IMR-90 (cell line): ENCODE measurements at regions not wholly inside any gene's neighbourhood (a gene's known extent, or its start where the extent isn't known, plus 50 kb on each side); places are given as distances from the start of the nearest gene placed in this dataset.

Source experiments
- ATAC-seq: fragments of 200-7000 bp; cut with Tn5 transposase; 2 replicates; pipeline ENCODE4 v1.9.1; 2020; ENCODE audit warnings: low read depth, mild to moderate bottlenecking, moderate library complexity
- BruUV-seq: library from RNA; stranded (reverse); fragments of 400-500 nt; replicated peaks from 2 replicates; lab custom pipeline; 2021; lab: Mats Ljungman, UMichigan
- CTCF ChIA-PET: fragments of 300-600 bp; formaldehyde crosslinking; extraction: SDS; loops from one replicate; lab custom pipeline; 2021; ENCODE audit warnings: antibody characterized with exemption; lab: Yijun Ruan, JAX
- POLR2A ChIA-PET: fragments of 300-600 bp; sonication (Branson Sonifier 250); formaldehyde crosslinking; loops from one replicate; lab custom pipeline; 2022; ENCODE audit warnings: antibody characterized with exemption; ENCODE audit not compliant: unreplicated experiment; lab: Charles Lee
- DNase-seq: peaks from one replicate; pipeline ENCODE4 v3.0.0; 2013
- H2AFZ ChIP-seq: replicated peaks from 2 replicates; pipeline ENCODE3; 2013; ENCODE audit warnings: low read length, mild to moderate bottlenecking; ENCODE audit not compliant: poor library complexity
- H2AK5ac ChIP-seq: 2 replicates; pipeline ENCODE4 v1.6.1; 2013; ENCODE audit warnings: low read depth, low read length, inconsistent platforms
- H2AK9ac ChIP-seq: replicated peaks from 2 replicates; pipeline ENCODE3; 2013; ENCODE audit warnings: mild to moderate bottlenecking, low read depth, low read length, moderate library complexity; ENCODE audit not compliant: poor library complexity
- H2BK120ac ChIP-seq: 2 replicates; pipeline ENCODE4 v1.6.1; 2013; ENCODE audit warnings: low read depth, low read length, inconsistent platforms
- H2BK15ac ChIP-seq: 3 replicates; pipeline ENCODE4 v1.6.1; 2013; ENCODE audit warnings: low read depth, low read length, inconsistent platforms
- H2BK20ac ChIP-seq: 2 replicates; pipeline ENCODE4 v1.6.1; 2013; ENCODE audit warnings: low read depth, mild to moderate bottlenecking, inconsistent platforms, low read length, moderate library complexity
- H2BK5ac ChIP-seq: 2 replicates; pipeline ENCODE4 v1.6.1; 2013; ENCODE audit warnings: mild to moderate bottlenecking, low read depth, low read length, inconsistent platforms; ENCODE audit not compliant: poor library complexity, severe bottlenecking
- H3K14ac ChIP-seq: replicated peaks from 2 replicates; pipeline ENCODE4 v1.6.1; 2013; ENCODE audit warnings: low read depth, low read length, inconsistent platforms
- H3K18ac ChIP-seq: 2 replicates; pipeline ENCODE4 v1.6.1; 2013; ENCODE audit warnings: low read depth, low read length, control low read depth
- H3K23ac ChIP-seq: 2 replicates; pipeline ENCODE4 v1.6.1; 2013; ENCODE audit warnings: low read depth, low read length, inconsistent platforms
- H3K27ac ChIP-seq: 2 replicates; pipeline ENCODE4 v1.5.1; 2013; ENCODE audit warnings: mild to moderate bottlenecking, control low read depth, low read length; ENCODE audit not compliant: insufficient read depth
- H3K27me3 ChIP-seq: 2 replicates; pipeline ENCODE4 v1.6.1; 2013; ENCODE audit warnings: low read length; ENCODE audit not compliant: control insufficient read depth, insufficient read depth
- H3K36me3 ChIP-seq: 2 replicates; pipeline ENCODE4 v1.6.1; 2013; ENCODE audit warnings: low read length, mixed read lengths; ENCODE audit not compliant: control insufficient read depth, insufficient read depth
- H3K4ac ChIP-seq: 2 replicates; pipeline ENCODE4 v1.6.1; 2013; ENCODE audit warnings: low read depth, low read length, inconsistent platforms
- H3K4me1 ChIP-seq: 2 replicates; pipeline ENCODE4 v1.6.1; 2013; ENCODE audit warnings: low read length, mixed read lengths; ENCODE audit not compliant: control insufficient read depth, insufficient read depth
- H3K4me2 ChIP-seq: 2 replicates; pipeline ENCODE4 v1.6.1; 2013; ENCODE audit warnings: low read depth, mild to moderate bottlenecking, control low read depth, low read length, moderate library complexity
- H3K4me3 ChIP-seq: 2 replicates; pipeline ENCODE4 v1.5.1; 2013; ENCODE audit warnings: low read depth, mild to moderate bottlenecking, control low read depth, low read length, moderate library complexity; ENCODE audit not compliant: insufficient read depth
- H3K56ac ChIP-seq: 2 replicates; pipeline ENCODE4 v1.6.1; 2013; ENCODE audit warnings: low read length, inconsistent platforms; ENCODE audit not compliant: insufficient read depth; ENCODE audit errors: extremely low read depth
- H3K79me1 ChIP-seq, 2 experiments: 2 replicates each; pipeline ENCODE4 v1.6.1; 2013; ENCODE audit warnings: low read length in 2 of 2, inconsistent platforms in 1 of 2, low read depth in 1 of 2
- H3K9ac ChIP-seq: 2 replicates; pipeline ENCODE4 v1.6.1; 2013; ENCODE audit warnings: low read depth, low read length, control low read depth
- H3K9me1 ChIP-seq: 2 replicates; pipeline ENCODE4 v1.6.1; 2013; ENCODE audit warnings: low read length, inconsistent platforms; ENCODE audit not compliant: insufficient read depth
- H3K9me3 ChIP-seq: 2 replicates; pipeline ENCODE4 v1.6.1; 2013; ENCODE audit warnings: low read length; ENCODE audit not compliant: control insufficient read depth, insufficient read depth
- H4K20me1 ChIP-seq: 2 replicates; pipeline ENCODE4 v1.6.1; 2013; ENCODE audit warnings: low read length, inconsistent platforms; ENCODE audit not compliant: insufficient read depth
- H4K5ac ChIP-seq: 2 replicates; pipeline ENCODE4 v1.6.1; 2013; ENCODE audit warnings: mild to moderate bottlenecking, low read depth, low read length, control low read depth
- H4K8ac ChIP-seq, 2 experiments: 2 replicates each; pipeline ENCODE4 v1.6.1; 2013; ENCODE audit warnings: low read depth in 2 of 2, low read length in 2 of 2, control low read depth in 1 of 2, inconsistent platforms in 1 of 2
- H4K91ac ChIP-seq: 2 replicates; pipeline ENCODE4 v1.6.1; 2013; ENCODE audit warnings: low read depth, low read length, inconsistent platforms; ENCODE audit not compliant: insufficient read depth
- CTCF ChIP-seq: conservative IDR thresholded peaks from 2 replicates; pipeline ENCODE4 v1.5.1; 2012; ENCODE audit warnings: mild to moderate bottlenecking, low read depth, low read length, improper control_type of control experiment
- MAZ ChIP-seq: IDR thresholded peaks from 2 replicates; pipeline ENCODE4 v1.6.1; 2012; ENCODE audit warnings: low read depth, mild to moderate bottlenecking, low read length, improper control_type of control experiment, moderate library complexity, borderline replicate concordance
- RCOR1 ChIP-seq: IDR thresholded peaks from 2 replicates; pipeline ENCODE4 v1.6.1; 2012; ENCODE audit warnings: mild to moderate bottlenecking, low read length, improper control_type of control experiment; ENCODE audit not compliant: insufficient replicate concordance
- RFX5 ChIP-seq: IDR thresholded peaks from 2 replicates; pipeline ENCODE4 v1.8.0; 2012; ENCODE audit warnings: low read depth, mild to moderate bottlenecking, low read length, moderate library complexity
- USF2 ChIP-seq: fragments of 150-350 bp; IDR thresholded peaks from 2 replicates; pipeline ENCODE4 v1.6.1; 2017; ENCODE audit warnings: mild to moderate bottlenecking, antibody characterized with exemption, low read length, low read depth
- WGBS, 2 experiments: methylation state at CpG; one replicate each; pipeline versions ENCODE4 v1.1.5 to v1.1.7; 2013; ENCODE audit warnings: missing lambda C conversion rate in 2 of 2; ENCODE audit not compliant: insufficient read length in 1 of 2; ENCODE audit errors: extremely low coverage in 2 of 2; 5-methylcytosine and 5-hydroxymethylcytosine counted together
- dilution Hi-C: fragments of 300-500 bp; cut with HindIII; formaldehyde crosslinking; loops from one replicate; pipeline ENCODE4 v1.14.3; 2018; ENCODE audit warnings: low sequenced_read_pairs; ENCODE audit not compliant: unreplicated experiment
- in situ Hi-C: fragments of 300-500 bp; cut with MboI; formaldehyde crosslinking; loops from 3 replicates; pipeline ENCODE4 v1.14.3; 2019; ENCODE audit warnings: low sequenced_read_pairs, inconsistent platforms, mixed read lengths
- intact Hi-C: fragments of 100-400 bp; cut with micrococcal nuclease; formaldehyde crosslinking; loops from 2 replicates; pipeline ENCODE4 v1.10.0; 2022

GRCh38 chr9:16158093-16158492 lies 605.2 kb downstream of the CCDC171 start:
- Histone ChIP-seq H4K91ac (no peak overlapping the region), H3K4me1 (no peaks in the 10 kb centered on the region), H3K9me3 (no peaks in the 10 kb centered on the region; the same call in 1 of the 2 replicates), H3K56ac (no peak overlapping the region), H2AFZ (no peak overlapping the region), H3K27me3 (peaks cover 1% of the 10 kb centered on the region; the same call in 1 of the 2 replicates), H3K9ac (no peak overlapping the region), H3K79me1 (no peaks in the 10 kb centered on the region), H2BK5ac (no peak overlapping the region), H2BK120ac (no peak overlapping the region), H3K4ac (no peak overlapping the region), H3K23ac (no peak overlapping the region), H3K27ac (no peak overlapping the region), H3K9me1 (no peaks in the 10 kb centered on the region), H2AK9ac (no peak overlapping the region), H3K36me3 (no peaks in the 10 kb centered on the region), H4K20me1 (no peaks in the 10 kb centered on the region), H3K4me2 (no peak overlapping the region), H2BK20ac (no peak overlapping the region), H2AK5ac (no peak overlapping the region), H3K14ac (no peak overlapping the region), H4K8ac (no peak overlapping the region), H4K5ac (no peak overlapping the region), H2BK15ac (no peak overlapping the region), H3K4me3 (no peak overlapping the region), H3K18ac (no peak overlapping the region)
- intact Hi-C loops = no loop called here
- CTCF ChIA-PET = no interaction called here
- 66% methylated on average over 4 of the region's 9 CpGs; no CpG with 5 or more reads in 1 of the 2 experiments for WGBS, 2 experiments
- POLR2A ChIA-PET = no interaction called here
- in situ Hi-C loops = no loop called here
- no peak for ATAC-seq
- BruUV-seq = no TSS peak
- TF ChIP-seq MAZ (no peak), CTCF (no peak), USF2 (no peak), RCOR1 (no peak), RFX5 (no peak)
- no peak for DNase-seq
- dilution Hi-C loops = no loop called here
